ENCODE measurements at regions not wholly inside any gene's neighbourhood (a gene's known extent, or its start where the extent isn't known, plus 50 kb on each side); places are given as distances from the start of the nearest gene placed in this dataset.

GRCh38 chr5:28748446-28748845 is 1710.1 kb upstream of the CDH9 start:
- Histone ChIP-seq H4K20me1 (replicated peaks in 1 of 2; ENCODE audit: control insufficient read depth in 1 of 2, insufficient read depth in 2 of 2, low read length in 2 of 2) (no peaks in the 10 kb centered on the region), H2BK20ac (ENCODE audit: low read length) (no peak overlapping the region), H2BK15ac (ENCODE audit: low read length) (no peak overlapping the region), H3K27me3 (replicated peaks in 1 of 4; ENCODE audit: control insufficient read depth in 3 of 4, extremely low read depth in 1 of 4, insufficient read depth in 3 of 4, low read length in 3 of 4) (no peaks in the 10 kb centered on the region), H4K8ac (ENCODE audit: extremely low read depth, insufficient read depth, low read length) (no peak overlapping the region), H3K18ac (ENCODE audit: extremely low read depth, low read length) (no peak overlapping the region), H3K9ac (replicated peaks in 1 of 4; ENCODE audit: extremely low read depth in 1 of 4, low read depth in 3 of 4, low read length in 3 of 4) (no peak overlapping the region), H2AFZ (ENCODE audit: low read length) (0 out of 2 replicates have a peak overlapping the region, but pooled peaks have one; percentile 32), H3K4ac (replicated peaks; ENCODE audit: insufficient read length, low read depth, low read length) (no peak overlapping the region), H2BK12ac (ENCODE audit: low read depth, low read length) (no peak overlapping the region), H3K36me3 (ENCODE audit: control insufficient read depth in 2 of 4, insufficient read depth in 4 of 4, low read length in 3 of 4) (no peaks in the 10 kb centered on the region), H3K4me1 (replicated peaks in 1 of 4; ENCODE audit: control insufficient read depth in 3 of 4, insufficient read depth in 4 of 4, low read length in 3 of 4) (no peaks in the 10 kb centered on the region), H3K4me2 (ENCODE audit: insufficient read depth in 1 of 2, low read depth in 2 of 2, low read length in 2 of 2) (no peak overlapping the region), H2AK5ac (ENCODE audit: low read depth, low read length) (no peak overlapping the region), H3K23me2 (ENCODE audit: low read depth, low read length) (no peaks in the 10 kb centered on the region), H2BK5ac (ENCODE audit: low read depth, low read length) (no peak overlapping the region), H2BK120ac (replicated peaks; ENCODE audit: low read depth, low read length) (no peak overlapping the region), H3K79me1 (ENCODE audit: low read depth, low read length) (no peaks in the 10 kb centered on the region), H3K79me2 (ENCODE audit: control insufficient read depth in 1 of 2, insufficient read depth in 2 of 2, low read length in 2 of 2) (no peaks in the 10 kb centered on the region), H3K27ac (ENCODE audit: low read depth, low read length) (no peak overlapping the region), H4K91ac (replicated peaks; ENCODE audit: insufficient read length, low read length) (no peak overlapping the region), H3K9me3 (ENCODE audit: insufficient read depth in 2 of 2, low read depth in 1 of 2, low read length in 1 of 2) (no peaks in the 10 kb centered on the region), H3K23ac (ENCODE audit: insufficient read length) (no peak overlapping the region), H3K56ac (replicated peaks; ENCODE audit: insufficient read length, low read depth, low read length) (no peak overlapping the region), H3K4me3 (ENCODE audit: extremely low read depth in 1 of 4, insufficient read depth in 2 of 4, low read depth in 3 of 4, low read length in 4 of 4) (no peak overlapping the region), H3K14ac (ENCODE audit: insufficient read length) (no peak overlapping the region), H4K5ac (ENCODE audit: insufficient read length, low read depth, low read length) (no peak overlapping the region)
- TF ChIP-seq E2F6 (IDR thresholded peaks at IDR 0.05) (no peak), MAX (IDR thresholded peaks at IDR 0.05) (no peak), KDM4A (IDR thresholded peaks at IDR 0.05; ENCODE audit: low read depth, low read length, severe bottlenecking) (no peak), KDM1A (IDR thresholded peaks at IDR 0.05; ENCODE audit: borderline replicate concordance, low read length) (no peak), EZH2 (IDR thresholded peaks at IDR 0.05; ENCODE audit: low read depth, low read length, severe bottlenecking) (no peak), CREB1 (IDR thresholded peaks at IDR 0.05) (no peak), TCF12 (IDR thresholded peaks at IDR 0.05; ENCODE audit: low read depth, low read length) (no peak)
- ChIA-PET POLR2A (ENCODE audit: partially characterized antibody) (no interaction called here), CTCF (ENCODE audit: partially characterized antibody) (interaction anchor here (1.2 kb wide), 1 partner anchor 275 kb away, joined by 3 read pairs; no protein-coding TSS in a partner anchor)
- DNase-seq (ENCODE audit: low read depth in 1 of 2, low spot score in 2 of 2) = no peak
- no peak for FAIRE-seq
- WGBS, 2 experiments (ENCODE audit: extremely low coverage in 1 of 2, insufficient coverage in 1 of 2, insufficient read length in 1 of 2, insufficient replicate concordance in 2 of 2, low coverage in 1 of 2, low lambda C conversion rate in 2 of 2, missing lambda C conversion rate in 1 of 2) = 91% methylated on average over 7 of the region's 7 CpGs; no CpG with 5 or more reads in 1 of the 2 experiments

Measured in H1 (cell line).